ENCODE measurements at regions not wholly inside any gene's neighbourhood (a gene's known extent, or its start where the extent isn't known, plus 50 kb on each side); places are given as distances from the start of the nearest gene placed in this dataset.
"Not testable (repeated sequence)": the region's sequence is repeated elsewhere in the genome, so short reads cannot be mapped to it uniquely, and the experiment has no call there.

- DNase-seq = no peak
These were observed 100.5 kb downstream of the CDC42EP3 start for GRCh38 chr2:37570773-37571586.

GRCh38 chr2:37571587-37572136, 99.8 kb downstream of the CDC42EP3 start:
- no peak for DNase-seq

DNA sequence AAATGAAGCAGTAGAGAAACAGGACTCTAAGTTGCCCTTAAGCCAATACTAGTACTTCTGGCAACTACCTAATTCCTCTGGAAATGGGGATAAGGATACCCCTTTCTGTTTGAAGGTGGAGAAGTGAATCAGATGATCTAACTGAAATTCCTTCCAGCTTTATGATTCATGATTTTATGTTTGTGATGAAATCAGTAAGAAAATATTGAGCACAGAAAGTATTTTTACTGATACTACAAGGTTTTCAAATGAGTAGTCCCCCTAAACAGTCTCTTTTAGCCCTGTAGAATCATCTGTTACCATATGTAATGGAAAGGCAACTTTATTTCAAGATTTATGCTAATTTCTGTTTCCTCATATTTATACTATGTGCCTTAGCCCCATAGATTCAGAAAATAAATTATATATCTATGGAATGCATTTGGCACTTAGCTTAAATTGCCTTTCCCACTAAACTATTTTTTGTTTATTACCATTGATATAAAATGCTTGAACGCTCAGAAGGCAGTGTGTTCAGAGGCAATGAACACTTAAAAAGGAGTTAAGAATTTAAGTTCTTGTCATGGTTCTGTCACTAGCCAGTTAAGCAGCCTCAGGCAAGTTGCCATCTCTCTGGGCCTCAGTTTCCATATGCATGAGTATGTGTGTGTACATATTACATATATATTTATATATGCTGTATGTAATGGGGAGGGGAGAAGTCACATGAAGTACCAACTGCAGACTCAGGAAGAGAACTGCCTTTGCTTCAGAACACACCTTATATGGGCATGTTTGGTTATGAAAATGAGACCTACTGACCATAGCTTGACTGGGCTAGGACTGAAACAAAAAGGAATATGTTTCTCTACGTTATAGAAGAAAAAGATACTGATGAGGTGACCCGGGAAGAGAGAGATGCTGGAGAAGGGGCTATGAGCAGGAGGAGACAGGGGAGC, 97.7 kb downstream of the CDC42EP3 start:
- DNase-seq = no peak

DNA sequence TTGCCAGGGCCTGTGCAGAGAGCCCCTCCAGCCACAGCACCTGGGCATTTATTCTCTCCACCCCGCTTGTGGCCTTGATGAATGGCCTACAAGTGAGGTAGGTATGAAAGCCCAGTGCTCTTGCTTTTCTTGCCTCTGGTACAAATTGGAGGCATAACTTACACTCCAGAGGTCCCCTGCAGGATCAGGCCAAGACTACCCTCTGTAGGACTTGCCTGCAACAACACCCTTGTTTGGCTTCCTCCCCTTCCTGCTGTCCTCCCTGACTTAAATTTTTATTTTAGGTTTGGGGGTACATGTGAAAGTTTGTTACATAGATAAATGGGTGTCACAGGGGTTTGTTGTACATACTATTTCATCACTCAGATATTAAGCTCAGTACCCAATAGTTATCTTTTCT, 95.7 kb downstream of the CDC42EP3 start:
- DNase-seq = no peak

DNA sequence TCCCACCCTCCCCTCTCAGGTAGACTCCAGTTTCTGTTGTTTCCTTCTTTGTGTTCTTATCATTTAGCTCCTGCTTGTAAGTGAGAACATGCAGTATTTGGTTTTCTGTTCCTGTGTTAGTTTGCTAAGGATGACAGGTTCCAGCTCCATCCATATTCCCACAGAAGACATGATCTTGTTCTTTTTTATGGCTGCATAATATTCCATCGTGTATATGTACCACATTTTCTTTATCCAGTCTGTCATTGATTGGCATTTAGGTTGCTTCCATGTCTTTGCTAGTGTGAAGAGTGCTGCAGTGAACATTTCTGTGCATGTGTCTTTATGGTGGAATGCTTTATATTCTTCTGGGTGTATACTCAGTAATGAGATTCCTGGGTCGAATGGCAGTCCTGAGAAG, 95.2 kb downstream of the CDC42EP3 start:
- DNase-seq = not testable (repeated sequence)

GRCh38 chr2:37576831-37577230, 94.6 kb downstream of the CDC42EP3 start:
- no peak for DNase-seq

DNA sequence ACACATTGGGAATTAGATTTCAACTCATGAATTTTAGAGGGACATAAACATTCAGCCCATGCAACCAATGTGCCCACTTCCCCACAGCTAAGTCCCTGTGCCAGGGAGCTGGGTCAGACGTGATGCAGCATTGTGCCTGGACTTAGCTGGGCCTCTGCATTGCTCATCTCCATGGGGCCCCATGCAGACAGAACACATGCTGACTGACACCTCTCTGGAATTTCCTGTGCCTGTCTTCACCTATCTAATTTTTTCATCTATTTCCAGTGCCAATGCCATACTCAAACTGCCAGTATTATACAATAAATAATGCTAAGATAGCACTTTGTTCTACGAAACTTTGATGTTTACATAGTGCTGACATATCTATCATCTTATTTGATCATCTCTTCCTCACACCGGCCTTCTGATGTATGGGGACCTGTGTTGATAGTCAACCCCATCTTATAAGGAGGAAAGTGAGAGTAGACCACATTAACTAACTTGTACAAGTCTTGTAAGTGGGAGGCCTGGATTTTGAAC, 92.2 kb downstream of the CDC42EP3 start:
- DNase-seq = no peak

DNA sequence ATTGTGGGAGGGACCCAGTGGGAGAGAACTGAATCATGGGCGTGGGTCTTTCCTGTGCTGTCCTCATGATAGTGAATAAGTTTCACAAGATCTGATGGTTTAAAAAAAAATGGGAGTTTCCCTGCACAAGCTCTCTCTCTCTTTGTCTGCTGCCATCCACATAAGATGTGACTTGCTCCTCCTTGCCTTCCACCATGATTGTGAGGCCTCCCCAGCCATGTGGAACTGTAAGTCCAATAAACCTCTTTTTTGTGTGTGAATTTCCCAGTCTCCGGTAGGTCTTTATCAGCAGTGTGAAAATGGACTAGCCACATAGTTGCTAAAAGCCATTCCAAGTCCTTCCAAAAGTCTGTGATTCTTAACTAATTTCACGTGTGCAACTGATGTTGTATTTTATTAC, 91.5 kb downstream of the CDC42EP3 start:
- not testable (repeated sequence) for DNase-seq

GRCh38 chr2:37581433-37581832, 90.0 kb downstream of the CDC42EP3 start:
- no peak for DNase-seq

- no peak for DNase-seq
These were observed 88.8 kb downstream of the CDC42EP3 start for GRCh38 chr2:37582481-37583220.

DNA sequence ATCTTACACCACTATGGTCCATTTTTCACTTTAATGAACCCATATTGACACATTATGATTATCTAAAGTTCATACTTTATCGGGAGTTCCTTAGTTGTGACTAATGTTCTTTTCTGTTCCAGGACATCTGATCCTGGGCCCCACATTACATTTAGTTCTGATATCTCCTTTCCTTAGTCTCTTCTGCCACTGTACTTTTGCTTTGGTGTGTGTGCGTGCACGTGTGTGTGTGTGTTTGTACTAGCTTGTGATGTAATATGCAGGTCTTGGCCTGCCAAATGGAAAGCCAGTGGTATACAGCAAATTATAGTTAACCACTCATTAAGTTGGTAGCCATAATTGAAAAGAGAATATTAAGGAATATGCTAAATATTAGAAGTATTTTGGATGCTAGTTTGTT, 88.0 kb downstream of the CDC42EP3 start:
- no peak for DNase-seq

- no peak for DNase-seq
These were observed 87.6 kb downstream of the CDC42EP3 start for GRCh38 chr2:37583867-37584266.

- no peak for DNase-seq
These were observed 86.0 kb downstream of the CDC42EP3 start for GRCh38 chr2:37585295-37585908.

DNA sequence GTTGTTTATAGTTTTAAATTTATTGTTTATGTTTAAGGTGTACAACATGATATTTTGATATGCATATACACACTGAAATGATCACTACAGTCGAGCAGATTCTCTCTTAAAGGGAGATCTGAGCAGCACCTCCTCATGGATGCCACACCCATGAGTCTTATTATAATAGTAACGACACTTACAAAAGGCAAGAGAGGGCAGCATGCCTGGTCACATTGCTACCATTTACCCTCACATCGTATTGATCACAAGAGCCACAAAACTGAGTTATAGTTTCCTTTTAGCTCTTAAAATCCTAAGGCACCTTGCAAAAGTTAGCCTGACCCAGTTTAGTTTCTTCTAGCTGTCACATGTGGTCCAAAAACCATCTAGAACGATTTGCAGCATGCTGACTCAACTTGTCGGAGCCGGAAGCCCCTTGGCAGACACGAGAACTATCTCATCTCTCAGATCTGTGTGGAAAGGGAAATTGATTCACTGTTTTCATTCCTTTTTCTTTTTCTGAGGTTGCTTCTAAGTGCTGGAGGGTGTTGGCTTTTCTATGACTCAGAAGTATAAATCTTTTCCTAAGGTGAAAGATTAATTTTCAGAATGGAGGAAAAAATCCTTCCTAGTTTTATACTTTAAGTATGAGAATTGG, 85.3 kb downstream of the CDC42EP3 start:
- no peak for DNase-seq

DNA sequence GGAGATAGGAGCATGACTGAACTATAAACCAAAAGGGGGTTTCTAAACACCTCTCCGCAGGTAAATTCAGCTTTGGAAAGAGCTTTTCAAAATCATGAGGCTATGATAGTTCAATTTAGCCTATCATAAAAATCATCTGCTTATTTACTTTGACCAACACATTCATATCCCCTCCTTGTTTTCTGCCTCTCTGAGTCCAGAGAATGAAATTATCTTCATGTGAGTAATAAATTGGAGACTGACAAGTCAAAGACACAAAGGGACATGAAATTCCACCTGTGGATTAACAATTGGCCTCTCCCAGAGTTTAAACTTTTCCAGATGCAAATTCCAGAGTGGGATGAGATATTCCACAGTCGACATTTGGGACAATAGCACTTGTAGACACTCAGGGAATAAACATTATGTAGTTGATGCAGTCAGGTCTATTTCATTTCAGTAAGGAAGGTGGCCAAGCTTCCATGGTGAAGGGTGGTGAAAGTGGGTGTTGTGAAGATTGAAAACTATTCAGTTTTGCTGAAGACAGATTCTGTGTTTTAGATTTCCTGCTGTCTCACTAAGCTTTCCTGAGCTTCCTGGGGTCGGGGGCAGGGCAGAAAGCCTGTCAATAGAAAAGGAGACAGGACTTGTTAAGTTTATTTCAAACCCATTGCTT, 84.7 kb downstream of the CDC42EP3 start:
- DNase-seq = no peak

DNA sequence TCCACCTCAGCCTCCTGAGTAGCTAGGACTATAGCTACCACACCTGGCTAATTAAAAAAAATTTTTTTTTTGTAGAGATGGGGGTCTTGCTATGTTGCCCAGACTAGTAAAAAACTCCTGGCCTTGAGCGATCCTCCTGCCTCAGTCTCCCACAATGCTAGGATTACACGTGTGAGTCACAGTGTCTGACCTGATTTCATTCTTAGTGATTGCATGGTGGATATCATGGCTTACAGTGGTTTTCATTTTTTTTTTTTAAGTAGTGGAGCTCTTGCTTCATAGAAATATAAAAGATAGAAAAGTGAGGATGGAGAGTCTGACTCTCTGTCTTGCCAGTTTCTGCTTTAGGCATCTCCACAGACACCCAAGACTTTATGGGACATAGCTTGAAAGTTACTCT, 83.6 kb downstream of the CDC42EP3 start:
- DNase-seq = no peak

DNA sequence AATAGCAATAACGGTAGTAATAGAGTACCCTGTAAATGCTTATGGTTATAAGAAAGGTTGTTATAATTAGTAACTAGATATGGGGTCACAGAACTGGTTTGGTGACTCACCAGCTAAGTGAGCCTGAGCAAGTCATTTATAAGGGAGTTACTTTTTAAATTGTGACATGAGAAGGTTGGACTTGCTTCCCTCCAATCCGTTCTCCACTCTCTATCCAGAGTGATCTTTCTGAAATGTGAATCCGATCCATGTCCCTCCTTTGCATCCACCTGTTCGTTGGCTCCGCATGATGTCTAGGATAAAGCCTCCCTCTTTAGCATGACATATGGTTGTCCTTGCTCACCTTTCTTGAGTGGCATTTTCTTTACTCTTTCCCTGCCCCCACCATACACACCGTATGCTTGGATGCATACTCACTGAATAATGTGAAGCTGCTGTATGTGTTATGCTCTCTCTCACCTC, 83.1 kb downstream of the CDC42EP3 start:
- no peak for DNase-seq

DNA sequence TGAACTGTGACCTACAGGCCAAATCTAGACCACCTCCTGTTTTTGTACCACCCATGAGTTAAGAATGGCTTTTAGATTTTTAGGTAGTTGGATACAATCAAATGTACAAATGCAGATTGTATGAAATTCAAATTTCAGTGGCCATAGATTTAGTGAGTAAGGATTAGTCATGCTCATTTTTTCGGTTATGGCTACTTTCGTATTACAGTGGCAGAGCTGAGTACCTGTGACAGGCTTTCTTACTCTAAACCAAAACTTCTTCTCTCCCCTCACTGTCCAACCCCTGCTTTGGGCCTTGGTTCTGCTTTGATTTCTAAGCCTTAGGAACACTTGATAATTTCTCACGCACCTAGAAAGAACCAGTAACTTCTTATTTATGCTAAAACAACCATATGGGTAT, 82.1 kb downstream of the CDC42EP3 start:
- no peak for DNase-seq

DNA sequence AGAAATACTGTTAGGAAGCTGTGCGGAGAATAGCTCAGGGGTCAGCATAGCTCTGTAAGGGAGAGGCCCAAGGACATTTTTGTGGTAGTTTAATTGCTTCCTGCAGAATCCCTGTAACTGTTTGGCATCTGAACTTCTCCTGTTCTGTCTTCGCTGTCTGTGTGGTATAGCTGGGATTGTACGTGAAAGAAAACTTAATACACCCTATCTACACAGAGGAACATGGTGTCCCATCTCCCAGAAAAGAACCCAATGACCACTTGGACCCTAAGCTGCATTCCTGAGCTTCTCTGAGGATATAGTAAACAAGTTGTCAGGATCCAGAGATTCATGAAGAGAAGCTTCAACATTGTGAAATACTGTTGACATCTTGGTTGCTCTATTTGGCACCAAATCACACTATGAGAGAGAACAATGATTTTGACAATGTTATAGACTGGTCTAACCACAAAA, 81.3 kb downstream of the CDC42EP3 start:
- DNase-seq = no peak

All from renal pelvis (tissue), 1 donor.